Gastrocnemius medialis (tissue), 4 donors: ENCODE measurements at regions not wholly inside any gene's neighbourhood (a gene's known extent, or its start where the extent isn't known, plus 50 kb on each side); places are given as distances from the start of the nearest gene placed in this dataset.

Experiments
- ATAC-seq, 2 donors: fragments of 150-250 bp; one replicate each; pipeline ENCODE4 v1.9.1; 2016
- DNase-seq, 2 donors: peaks; one replicate each; pipeline ENCODE4 v3.0.0-alpha.2; 2019
- H3K27ac ChIP-seq, 4 donors: fragments of 200-600 bp; sonication (generic); 1 replicate in 1 of 4; 2 replicates in 3 of 4; pipeline ENCODE4 v1.5.1; 2016 to 2018; ENCODE audit warnings: mild to moderate bottlenecking in 2 of 4, moderate library complexity in 1 of 4
- H3K27me3 ChIP-seq, 3 donors: fragments of 200-600 bp; sonication (generic) in 2 of 3; 1 replicate in 1 of 3; 2 replicates in 2 of 3; pipeline versions ENCODE4 v1.5.1 to v1.6.0; 2016 to 2019; ENCODE audit warnings: mild to moderate bottlenecking in 1 of 3, moderate library complexity in 1 of 3
- H3K36me3 ChIP-seq, 2 donors: fragments of 200-600 bp; sonication (generic) in 1 of 2; one replicate each; pipeline ENCODE4 v1.5.1; 2017 to 2018
- H3K4me1 ChIP-seq, 2 donors: fragments of 200-600 bp; sonication (generic) in 1 of 2; one replicate each; pipeline ENCODE4 v1.5.1; 2016 to 2017; ENCODE audit warnings: mild to moderate bottlenecking in 2 of 2
- H3K4me3 ChIP-seq, 4 donors: fragments of 200-600 bp; sonication (generic) in 3 of 4; 1 replicate in 1 of 4; 2 replicates in 3 of 4; pipeline ENCODE4 v1.5.1; 2016 to 2019; ENCODE audit warnings: mild to moderate bottlenecking in 2 of 4
- H3K9me3 ChIP-seq, 3 donors: fragments of 200-600 bp; sonication (generic) in 2 of 3; 1 replicate in 1 of 3; 2 replicates in 2 of 3; pipeline ENCODE4 v1.5.1; 2016 to 2019
- POLR2A ChIP-seq, 2 donors: fragments of 450-650 bp; IDR thresholded peaks; one replicate each; pipeline ENCODE4 v1.6.1; 2017; ENCODE audit warnings: antibody characterized with exemption in 2 of 2, mild to moderate bottlenecking in 2 of 2, moderate library complexity in 2 of 2
- in situ Hi-C, 4 donors: fragments of 200-750 bp; cut with MboI; loops; one replicate each; pipeline versions ENCODE4 v1.15.0 to v1.8.0; 2017; ENCODE audit warnings: low sequenced_read_pairs in 4 of 4
- intact Hi-C: fragments of 100-400 bp; cut with DNase I; formaldehyde crosslinking; loops from one replicate; pipeline ENCODE4 v1.15.1; 2023; ENCODE audit warnings: low total_unique reads
- TF ChIP-seq, protein P1 (sequence below), 5 experiments: fragments of 450-650 bp in 3 of 5; fragments of 200-600 bp in 2 of 5; sonication (generic) in 2 of 5; IDR thresholded peaks in 4 of 5; conservative IDR thresholded peaks in 1 of 5; 1 replicate in 4 of 5; 2 replicates in 1 of 5; pipeline ENCODE4 v1.5.1; 2016 to 2019; ENCODE audit warnings: antibody characterized with exemption in 5 of 5, mild to moderate bottlenecking in 3 of 5, moderate library complexity in 3 of 5

DNA sequence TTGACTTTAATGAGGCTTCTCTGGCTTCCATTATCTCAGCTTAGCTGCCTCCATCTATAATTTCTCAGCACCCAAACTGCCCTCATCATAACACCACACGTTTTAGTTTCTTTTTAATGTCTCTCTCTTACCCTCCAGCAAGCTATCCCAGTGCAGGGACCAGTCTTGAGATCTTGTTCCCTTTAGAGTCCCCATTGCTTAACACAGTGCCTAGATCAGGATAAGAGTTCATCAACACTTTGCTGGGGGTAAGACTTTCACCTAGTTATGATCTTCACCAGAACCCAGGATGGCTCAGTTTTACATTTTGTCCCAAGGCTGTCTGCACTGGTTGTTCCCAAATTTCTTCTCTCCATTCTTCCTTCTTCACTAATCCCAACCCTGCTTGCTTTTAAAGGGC lies 126.1 kb downstream of the OR2B2 start:
- DNase-seq (no peak), ATAC-seq (no peak)
- Histone ChIP-seq H3K4me3 (no peak overlapping the region), H3K9me3 (no peaks in the 10 kb centered on the region), H3K4me1 (no peaks in the 10 kb centered on the region), H3K27me3 (peaks cover 14 to 21% (median 17%) of the 10 kb centered on the region in 3 donors), H3K27ac (no peak overlapping the region), H3K36me3 (no peaks in the 10 kb centered on the region)
- in situ Hi-C loops: no loop called here
- intact Hi-C loops: no loop called here
- TF ChIP-seq, protein P1, sequence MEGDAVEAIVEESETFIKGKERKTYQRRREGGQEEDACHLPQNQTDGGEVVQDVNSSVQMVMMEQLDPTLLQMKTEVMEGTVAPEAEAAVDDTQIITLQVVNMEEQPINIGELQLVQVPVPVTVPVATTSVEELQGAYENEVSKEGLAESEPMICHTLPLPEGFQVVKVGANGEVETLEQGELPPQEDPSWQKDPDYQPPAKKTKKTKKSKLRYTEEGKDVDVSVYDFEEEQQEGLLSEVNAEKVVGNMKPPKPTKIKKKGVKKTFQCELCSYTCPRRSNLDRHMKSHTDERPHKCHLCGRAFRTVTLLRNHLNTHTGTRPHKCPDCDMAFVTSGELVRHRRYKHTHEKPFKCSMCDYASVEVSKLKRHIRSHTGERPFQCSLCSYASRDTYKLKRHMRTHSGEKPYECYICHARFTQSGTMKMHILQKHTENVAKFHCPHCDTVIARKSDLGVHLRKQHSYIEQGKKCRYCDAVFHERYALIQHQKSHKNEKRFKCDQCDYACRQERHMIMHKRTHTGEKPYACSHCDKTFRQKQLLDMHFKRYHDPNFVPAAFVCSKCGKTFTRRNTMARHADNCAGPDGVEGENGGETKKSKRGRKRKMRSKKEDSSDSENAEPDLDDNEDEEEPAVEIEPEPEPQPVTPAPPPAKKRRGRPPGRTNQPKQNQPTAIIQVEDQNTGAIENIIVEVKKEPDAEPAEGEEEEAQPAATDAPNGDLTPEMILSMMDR (IDR thresholded peaks at IDR 0.05 in 4 of 5, conservative IDR thresholded peaks at IDR 0.05 in 1 of 5): no peak
- no peak for TF ChIP-seq POLR2A (IDR thresholded peaks at IDR 0.05)

DNA sequence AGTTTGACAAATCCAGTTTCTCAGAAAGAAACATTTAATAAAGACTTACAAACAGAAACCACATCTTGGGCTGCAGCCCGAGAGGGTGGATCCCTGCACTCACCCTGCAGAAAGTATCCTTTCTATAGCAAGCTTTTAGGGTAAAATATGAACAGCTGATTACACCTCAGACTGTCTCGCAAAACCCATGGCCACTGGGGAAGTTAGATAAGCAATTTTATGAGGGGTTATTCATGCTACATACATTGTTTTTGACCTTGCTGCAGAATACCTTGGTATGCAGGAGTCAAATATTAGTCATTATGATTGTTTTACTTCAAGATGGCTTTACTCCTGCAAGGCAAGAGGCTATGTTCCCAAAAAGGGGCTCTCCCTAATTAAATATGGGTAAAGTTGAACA lies 126.9 kb downstream of the OR2B2 start:
- Histone ChIP-seq H3K4me1 (no peaks in the 10 kb centered on the region), H3K4me3 (no peak overlapping the region), H3K27ac (no peak overlapping the region), H3K27me3 (peaks cover 12 to 17% (median 14%) of the 10 kb centered on the region in 3 donors), H3K9me3 (no peaks in the 10 kb centered on the region), H3K36me3 (no peaks in the 10 kb centered on the region)
- in situ Hi-C loops: no loop called here
- intact Hi-C loops: no loop called here
- DNase-seq (no peak), ATAC-seq (no peak)
- TF ChIP-seq, protein P1 (IDR thresholded peaks at IDR 0.05 in 4 of 5, conservative IDR thresholded peaks at IDR 0.05 in 1 of 5): no peak
- TF ChIP-seq POLR2A (IDR thresholded peaks at IDR 0.05): no peak

DNA sequence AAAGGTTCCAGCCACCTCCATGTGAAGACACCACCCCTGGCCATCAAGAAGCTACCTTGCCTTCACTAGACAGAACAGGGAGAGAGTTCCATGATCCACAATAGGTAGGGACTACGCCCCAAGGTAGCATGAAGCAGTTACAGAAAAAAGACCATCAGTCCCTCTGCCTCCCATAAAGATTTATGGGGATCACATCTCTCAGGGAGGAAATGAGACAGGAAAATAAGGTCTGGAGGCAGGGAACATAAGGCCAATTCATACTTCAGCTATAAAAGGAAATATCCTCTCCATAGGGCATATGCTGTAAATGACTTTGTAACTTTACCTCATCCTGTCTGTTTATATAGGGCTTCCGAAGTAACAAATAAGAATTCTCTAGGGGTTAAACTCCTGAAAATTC lies 129.4 kb downstream of the OR2B2 start:
- ATAC-seq (no peak), DNase-seq (no peak)
- in situ Hi-C loops: no loop called here
- no peaks in the 10 kb centered on the region for H3K4me1 ChIP-seq
- H3K27me3 ChIP-seq: peaks cover 3 to 10% (median 3%) of the 10 kb centered on the region in 3 donors
- no peak overlapping the region for H3K4me3 ChIP-seq
- H3K27ac ChIP-seq: no peak overlapping the region
- no peak for TF ChIP-seq POLR2A (IDR thresholded peaks at IDR 0.05)
- H3K36me3 ChIP-seq: no peaks in the 10 kb centered on the region
- no peaks in the 10 kb centered on the region for H3K9me3 ChIP-seq
- intact Hi-C loops: no loop called here

DNA sequence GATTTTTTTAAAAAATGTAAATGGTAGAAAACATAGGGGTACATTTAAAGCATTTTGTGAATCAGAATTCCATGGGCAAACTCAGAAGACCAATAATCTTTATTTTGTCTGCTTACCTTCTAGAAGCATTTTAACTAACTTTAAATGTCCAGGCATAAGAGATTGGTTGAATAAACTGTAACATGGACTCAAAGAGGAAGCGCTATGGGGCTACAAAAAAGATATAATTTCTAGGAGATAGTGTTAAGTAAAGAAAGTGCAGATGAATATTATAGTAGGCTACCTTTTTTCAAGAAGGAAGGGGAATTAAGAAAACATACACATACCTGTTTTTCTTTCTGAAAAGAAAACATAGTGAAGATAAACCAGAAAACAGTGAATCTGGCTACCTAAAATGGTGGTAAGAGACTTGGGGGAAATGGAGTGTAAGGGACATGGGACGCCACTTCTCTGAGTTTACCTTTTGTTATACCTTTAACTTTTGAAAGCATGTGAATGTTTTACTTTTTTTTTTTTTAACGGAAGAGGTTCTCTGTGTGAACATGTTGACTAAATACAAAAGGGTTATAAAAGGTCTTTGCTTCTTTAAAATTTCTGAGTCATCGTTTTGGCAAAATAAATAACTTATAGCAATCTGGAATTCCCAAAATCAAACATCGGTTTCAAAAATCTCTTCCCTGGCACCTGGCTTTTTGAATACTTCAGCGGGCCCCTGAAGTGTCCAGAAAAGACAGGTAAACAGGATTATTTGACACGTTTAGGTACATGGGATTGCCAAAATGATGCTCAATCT lies 133.4 kb downstream of the OR2B2 start:
- Histone ChIP-seq H3K27ac (no peak overlapping the region), H3K4me3 (no peak overlapping the region), H3K36me3 (no peaks in the 10 kb centered on the region), H3K4me1 (no peaks in the 10 kb centered on the region), H3K27me3 (peaks cover 0 to 12% (median 4%) of the 10 kb centered on the region in 3 donors), H3K9me3 (no peaks in the 10 kb centered on the region)
- intact Hi-C loops: no loop called here
- TF ChIP-seq POLR2A (IDR thresholded peaks at IDR 0.05): no peak
- TF ChIP-seq, protein P1 (IDR thresholded peaks at IDR 0.05 in 4 of 5, conservative IDR thresholded peaks at IDR 0.05 in 1 of 5): no peak
- in situ Hi-C loops: no loop called here
- DNase-seq (no peak), ATAC-seq (no peak)

DNA sequence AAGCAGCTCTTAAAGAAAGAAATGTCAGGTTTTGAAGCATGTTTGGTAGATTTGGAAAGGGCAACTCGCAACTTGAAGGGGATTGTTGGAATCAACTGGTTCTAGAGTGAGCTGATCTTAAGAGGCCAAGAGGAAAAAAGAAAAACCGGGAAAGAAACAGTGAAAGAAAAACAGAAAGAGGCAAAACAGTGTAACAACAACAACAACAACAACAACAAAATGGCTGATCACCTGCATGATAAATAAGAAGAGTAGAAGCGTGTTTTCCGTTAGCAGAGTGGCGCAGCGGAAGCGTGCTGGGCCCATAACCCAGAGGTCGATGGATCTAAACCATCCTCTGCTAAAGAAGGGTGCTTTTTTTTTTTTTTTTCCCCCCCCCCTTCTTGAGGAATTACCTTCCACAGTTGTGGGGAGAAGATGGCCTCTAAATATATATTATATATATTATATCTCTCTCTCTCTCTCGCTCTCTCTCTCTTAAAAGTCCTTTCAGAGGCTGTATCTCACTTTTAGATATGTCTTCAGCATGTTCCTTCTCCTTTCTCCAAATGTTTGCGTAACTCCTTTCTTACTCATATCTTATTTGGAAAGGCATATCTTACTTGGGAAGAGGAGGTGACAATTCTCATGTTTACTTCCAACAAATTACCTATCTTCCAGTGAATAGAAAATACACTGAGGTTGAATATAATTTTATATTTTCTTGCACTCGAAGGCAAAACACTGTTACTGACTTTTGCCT lies 134.4 kb downstream of the OR2B2 start:
- Histone ChIP-seq H3K4me3 (no peak overlapping the region), H3K27ac (no peak overlapping the region), H3K36me3 (no peaks in the 10 kb centered on the region), H3K4me1 (no peaks in the 10 kb centered on the region), H3K9me3 (no peaks in the 10 kb centered on the region), H3K27me3 (peaks cover 0 to 12% (median 4%) of the 10 kb centered on the region in 3 donors)
- in situ Hi-C loops: no loop called here
- ATAC-seq (no peak), DNase-seq (no peak)
- intact Hi-C loops: no loop called here
- TF ChIP-seq, protein P1 (IDR thresholded peaks at IDR 0.05 in 4 of 5, conservative IDR thresholded peaks at IDR 0.05 in 1 of 5): no peak
- TF ChIP-seq POLR2A (IDR thresholded peaks at IDR 0.05): no peak
